Fibroblast of lung (primary cell): ENCODE measurements at regions not wholly inside any gene's neighbourhood (a gene's known extent, or its start where the extent isn't known, plus 50 kb on each side); places are given as distances from the start of the nearest gene placed in this dataset.

Source experiments
- DNase-seq, 2 donors: peaks; one replicate each; pipeline versions ENCODE4 v3.0.0 to v3.0.0-alpha.2; 2010; ENCODE audit warnings: low read depth in 2 of 2
- H2AFZ ChIP-seq: 2 replicates; pipeline ENCODE4 v1.5.1; 2012; ENCODE audit warnings: low read length, control low read depth, inconsistent platforms
- H3K27ac ChIP-seq: 2 replicates; pipeline ENCODE4 v1.5.1; 2011; ENCODE audit warnings: low read length, control low read depth; ENCODE audit not compliant: insufficient read depth
- H3K27me3 ChIP-seq: 2 replicates; pipeline ENCODE4 v1.5.1; 2011; ENCODE audit warnings: mild to moderate bottlenecking, low read length; ENCODE audit not compliant: control insufficient read depth, insufficient read depth
- H3K36me3 ChIP-seq: 2 replicates; pipeline ENCODE4 v1.5.1; 2011; ENCODE audit warnings: low read length; ENCODE audit not compliant: control insufficient read depth, insufficient read depth
- H3K4me1 ChIP-seq: 2 replicates; pipeline ENCODE4 v1.5.1; 2011; ENCODE audit warnings: low read length; ENCODE audit not compliant: control insufficient read depth, insufficient read depth; ENCODE audit errors: extremely low read depth
- H3K4me2 ChIP-seq: 2 replicates; pipeline ENCODE4 v1.5.1; 2011; ENCODE audit warnings: low read length, control low read depth; ENCODE audit not compliant: insufficient read depth; ENCODE audit errors: extremely low read depth
- H3K4me3 ChIP-seq, 4 experiments: fragments of 200-600 bp in 1 of 4; sonication (generic) in 1 of 4; replicated peaks in 1 of 4; 2 replicates each; pipeline ENCODE4 v1.5.1; 2011 to 2016; ENCODE audit warnings: low read length in 4 of 4, low read depth in 3 of 4, mild to moderate bottlenecking in 3 of 4, control low read depth in 2 of 4, inconsistent platforms in 1 of 4, mixed read lengths in 1 of 4; ENCODE audit not compliant: insufficient read depth in 1 of 4; ENCODE audit errors: control extremely low read depth in 1 of 4
- H3K79me2 ChIP-seq: 2 replicates; pipeline ENCODE4 v1.5.1; 2012; ENCODE audit warnings: mild to moderate bottlenecking, low read length, inconsistent platforms; ENCODE audit not compliant: control insufficient read depth, insufficient read depth
- H3K9ac ChIP-seq: 2 replicates; pipeline ENCODE4 v1.5.1; 2011; ENCODE audit warnings: mild to moderate bottlenecking, low read length, control low read depth; ENCODE audit not compliant: insufficient read depth
- H3K9me3 ChIP-seq: 2 replicates; pipeline ENCODE4 v1.5.1; 2012; ENCODE audit warnings: low read depth, low read length; ENCODE audit not compliant: control insufficient read depth, insufficient read depth
- H4K20me1 ChIP-seq: 2 replicates; pipeline ENCODE4 v1.5.1; 2011; ENCODE audit warnings: low read length; ENCODE audit not compliant: control insufficient read depth, insufficient read depth; ENCODE audit errors: extremely low read depth
- CTCF ChIP-seq, 2 donors: IDR thresholded peaks in 1 of 2; conservative IDR thresholded peaks in 1 of 2; 1 replicate in 1 of 2; 2 replicates in 1 of 2; pipeline ENCODE4 v1.5.1; 2011 to 2012; ENCODE audit warnings: low read length in 2 of 2, control low read depth in 1 of 2, inconsistent platforms in 1 of 2, low read depth in 1 of 2, mild to moderate bottlenecking in 1 of 2
- EZH2 ChIP-seq: IDR thresholded peaks from 2 replicates; pipeline ENCODE4 v1.5.1; 2012; ENCODE audit warnings: low read length, control low read depth, mild to moderate bottlenecking; ENCODE audit errors: missing control alignments

GRCh38 chr5:16994565-16994964, 58.5 kb upstream of the MYO10 start:
- Histone ChIP-seq H3K27ac (no peak overlapping the region), H4K20me1 (no peaks in the 10 kb centered on the region), H3K4me3 (no peak overlapping the region), H3K79me2 (no peaks in the 10 kb centered on the region), H3K4me1 (peaks cover 5% of the 10 kb centered on the region), H3K4me2 (peak overlapping the region; percentile 8), H3K36me3 (no peaks in the 10 kb centered on the region), H2AFZ (peak overlapping the region; percentile 79), H3K27me3 (no peaks in the 10 kb centered on the region), H3K9me3 (no peaks in the 10 kb centered on the region), H3K9ac (no peak overlapping the region)
- DNase-seq = no peak
- TF ChIP-seq EZH2 (no peak), CTCF (conservative IDR thresholded peaks at IDR 0.05 in 1 of 2, IDR thresholded peaks at IDR 0.05 in 1 of 2; ENCODE audit: low read depth in 1 of 2, low read length in 2 of 2) (no peak)

GRCh38 chr5:16995372-16995771, 59.3 kb upstream of the MYO10 start:
- Histone ChIP-seq H2AFZ (peak overlapping the region; percentile 37), H3K4me3 (no peak overlapping the region), H3K9me3 (no peaks in the 10 kb centered on the region), H3K4me1 (peaks cover 5% of the 10 kb centered on the region), H3K27me3 (no peaks in the 10 kb centered on the region), H3K27ac (no peak overlapping the region), H3K4me2 (peak overlapping the region; percentile 70), H3K36me3 (no peaks in the 10 kb centered on the region), H4K20me1 (no peaks in the 10 kb centered on the region), H3K79me2 (no peaks in the 10 kb centered on the region), H3K9ac (no peak overlapping the region)
- TF ChIP-seq EZH2 = no peak
- TF ChIP-seq CTCF (conservative IDR thresholded peaks at IDR 0.05 in 1 of 2, IDR thresholded peaks at IDR 0.05 in 1 of 2; ENCODE audit: low read depth in 1 of 2, low read length in 2 of 2) = no peak
- DNase-seq = peak in 1 of 2 donors; percentile 28

GRCh38 chr5:17000291-17000939, 64.3 kb upstream of the MYO10 start:
- peak; percentile 95 to 99 for DNase-seq
- H3K4me1 ChIP-seq = peaks cover 5% of the 10 kb centered on the region
- H2AFZ ChIP-seq = peak overlapping the region; percentile 68
- no peak overlapping the region for H3K4me3 ChIP-seq
- H3K9me3 ChIP-seq = no peaks in the 10 kb centered on the region
- no peaks in the 10 kb centered on the region for H3K36me3 ChIP-seq
- no peak overlapping the region for H3K9ac ChIP-seq
- H3K4me2 ChIP-seq = peak overlapping the region; percentile 64
- H3K79me2 ChIP-seq = no peaks in the 10 kb centered on the region
- H4K20me1 ChIP-seq = no peaks in the 10 kb centered on the region
- no peaks in the 10 kb centered on the region for H3K27me3 ChIP-seq
- peak overlapping the region; percentile 77 for H3K27ac ChIP-seq
- TF ChIP-seq EZH2 (no peak), CTCF (conservative IDR thresholded peaks at IDR 0.05 in 1 of 2, IDR thresholded peaks at IDR 0.05 in 1 of 2; ENCODE audit: low read depth in 1 of 2, low read length in 2 of 2) (no peak)
